Kidney (tissue), 13 donors: ENCODE measurements at regions not wholly inside any gene's neighbourhood (a gene's known extent, or its start where the extent isn't known, plus 50 kb on each side); places are given as distances from the start of the nearest gene placed in this dataset.

Source experiments
- DNase-seq, 5 donors: peaks; one replicate each; pipeline ENCODE4 v3.0.0-alpha.2; 2013 to 2020
- FAIRE-seq: peaks from 2 replicates; lab custom pipeline; 2012; peaks lifted over from hg19 to GRCh38; lab: Jason Lieb, UNC
- H3K27ac ChIP-seq, 2 donors: one replicate each; pipeline ENCODE4 v1.7.0; 2013; ENCODE audit warnings: low read depth in 2 of 2, low read length in 2 of 2, inconsistent platforms in 1 of 2
- H3K27me3 ChIP-seq: one replicate; pipeline ENCODE4 v1.7.1; 2013; ENCODE audit warnings: low read length, inconsistent platforms; ENCODE audit not compliant: control insufficient read depth, insufficient read depth
- H3K36me3 ChIP-seq, 3 donors: one replicate each; pipeline versions ENCODE4 v1.7.0 to v1.7.1; 2013; ENCODE audit warnings: low read length in 3 of 3, control low read depth in 1 of 3, inconsistent platforms in 1 of 3; ENCODE audit not compliant: insufficient read depth in 3 of 3, control insufficient read depth in 2 of 3
- H3K4me1 ChIP-seq, 3 donors: one replicate each; pipeline versions ENCODE4 v1.7.0 to v1.7.1; 2013; ENCODE audit warnings: low read length in 3 of 3, inconsistent platforms in 1 of 3, low read depth in 1 of 3; ENCODE audit not compliant: control insufficient read depth in 2 of 3, insufficient read depth in 2 of 3
- H3K4me3 ChIP-seq, 3 donors: one replicate each; pipeline versions ENCODE4 v1.7.0 to v1.8.1; 2013; ENCODE audit warnings: low read length in 3 of 3, control low read depth in 1 of 3, inconsistent platforms in 1 of 3
- H3K9ac ChIP-seq, 3 donors: one replicate each; pipeline versions ENCODE4 v1.7.0 to v1.7.1; 2013; ENCODE audit warnings: low read length in 3 of 3, control low read depth in 1 of 3, inconsistent platforms in 1 of 3
- H3K9me3 ChIP-seq, 3 donors: one replicate each; pipeline versions ENCODE4 v1.7.0 to v1.7.1; 2013; ENCODE audit warnings: low read length in 3 of 3, control low read depth in 1 of 3, inconsistent platforms in 1 of 3; ENCODE audit not compliant: control insufficient read depth in 2 of 3, insufficient read depth in 1 of 3
- intact Hi-C: fragments of 100-400 bp; cut with DNase I; formaldehyde crosslinking; loops from one replicate; pipeline ENCODE4 v1.11.1; 2022
- TF ChIP-seq, protein P1 (sequence below): IDR thresholded peaks from 3 replicates; pipeline ENCODE4 v1.5.1; 2012; ENCODE audit warnings: mild to moderate bottlenecking, moderate library complexity, borderline replicate concordance; ENCODE audit not compliant: insufficient read depth; ENCODE audit errors: extremely low read depth
- donor health status: control.
- donor health status: control.
- donor health status: control.
- donor health status: control.
- donor health status: control.
- donor health status: DM: yes; HTN: yes; CAD: no.
- donor health status: Normal renal cell carcinoma (clear cell type).

DNA sequence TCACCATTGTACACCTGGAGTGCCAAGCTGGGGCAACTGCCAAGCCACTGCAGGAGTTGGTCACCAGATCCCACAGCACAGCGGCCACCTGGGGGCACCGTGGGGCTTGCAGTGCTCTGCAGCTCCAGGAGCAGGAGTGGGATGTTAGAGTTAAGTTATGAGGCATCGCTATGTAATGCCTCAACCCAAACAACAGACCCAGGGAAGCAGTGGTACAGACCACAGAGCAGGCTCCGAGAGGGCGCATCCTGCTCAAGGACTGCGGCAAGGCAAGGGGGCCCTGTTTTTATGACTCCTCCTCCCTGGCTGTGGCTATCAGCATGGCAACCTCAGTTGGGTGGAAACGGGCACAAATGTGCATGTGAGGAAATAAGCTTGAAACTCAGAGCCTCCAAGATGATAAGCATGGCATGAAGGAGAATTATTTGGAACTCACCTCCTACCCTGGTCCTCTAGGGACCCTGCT, 63.1 kb downstream of the ARL6IP4 start:
- FAIRE-seq (no peak), DNase-seq (peak; percentile 78 to 92 (median 84))
- no peaks in the 10 kb centered on the region for H3K36me3 ChIP-seq
- H3K27me3 ChIP-seq: no peaks in the 10 kb centered on the region
- TF ChIP-seq, protein P1, sequence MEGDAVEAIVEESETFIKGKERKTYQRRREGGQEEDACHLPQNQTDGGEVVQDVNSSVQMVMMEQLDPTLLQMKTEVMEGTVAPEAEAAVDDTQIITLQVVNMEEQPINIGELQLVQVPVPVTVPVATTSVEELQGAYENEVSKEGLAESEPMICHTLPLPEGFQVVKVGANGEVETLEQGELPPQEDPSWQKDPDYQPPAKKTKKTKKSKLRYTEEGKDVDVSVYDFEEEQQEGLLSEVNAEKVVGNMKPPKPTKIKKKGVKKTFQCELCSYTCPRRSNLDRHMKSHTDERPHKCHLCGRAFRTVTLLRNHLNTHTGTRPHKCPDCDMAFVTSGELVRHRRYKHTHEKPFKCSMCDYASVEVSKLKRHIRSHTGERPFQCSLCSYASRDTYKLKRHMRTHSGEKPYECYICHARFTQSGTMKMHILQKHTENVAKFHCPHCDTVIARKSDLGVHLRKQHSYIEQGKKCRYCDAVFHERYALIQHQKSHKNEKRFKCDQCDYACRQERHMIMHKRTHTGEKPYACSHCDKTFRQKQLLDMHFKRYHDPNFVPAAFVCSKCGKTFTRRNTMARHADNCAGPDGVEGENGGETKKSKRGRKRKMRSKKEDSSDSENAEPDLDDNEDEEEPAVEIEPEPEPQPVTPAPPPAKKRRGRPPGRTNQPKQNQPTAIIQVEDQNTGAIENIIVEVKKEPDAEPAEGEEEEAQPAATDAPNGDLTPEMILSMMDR: peak; percentile 79
- intact Hi-C loops: loop anchor here (5.0 to 10.0 kb wide), 2 partner anchors 111 to 194 kb away; partner anchors contain the start of gene PITPNM2
- H3K9me3 ChIP-seq: no peaks in the 10 kb centered on the region
- no peak overlapping the region for H3K9ac ChIP-seq
- peak overlapping the region; percentile 20 to 36 for H3K27ac ChIP-seq
- H3K4me3 ChIP-seq: no peak overlapping the region
- peaks cover 0 to 12% (median 5%) of the 10 kb centered on the region in 3 donors for H3K4me1 ChIP-seq

DNA sequence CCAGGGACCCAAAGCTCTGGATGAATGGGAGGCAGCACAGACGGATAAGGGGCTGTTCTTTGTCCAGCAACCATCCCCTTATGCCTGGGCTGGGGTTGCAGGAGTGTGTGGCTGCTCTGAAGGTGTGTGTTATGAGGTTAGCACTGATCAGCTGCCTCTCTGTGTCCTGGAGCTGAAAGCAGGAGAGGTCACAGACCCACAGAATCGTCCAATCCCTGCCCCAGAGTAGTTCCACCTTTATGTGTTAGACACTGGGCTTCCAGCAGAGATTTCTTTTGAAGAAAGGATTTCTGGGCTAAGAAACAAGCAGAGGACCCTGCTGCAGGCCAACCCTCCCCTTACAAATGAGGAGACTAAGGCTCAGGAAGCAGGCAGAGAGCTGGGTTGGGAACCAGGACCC, 62.4 kb downstream of the ARL6IP4 start:
- no peak overlapping the region for H3K27ac ChIP-seq
- H3K9me3 ChIP-seq: no peaks in the 10 kb centered on the region
- H3K9ac ChIP-seq: no peak overlapping the region
- FAIRE-seq (no peak), DNase-seq (no peak)
- intact Hi-C loops: loop anchor here (5.0 to 10.0 kb wide), 2 partner anchors 112 to 194 kb away; partner anchors contain the start of gene PITPNM2
- no peaks in the 10 kb centered on the region for H3K36me3 ChIP-seq
- H3K27me3 ChIP-seq: no peaks in the 10 kb centered on the region
- H3K4me3 ChIP-seq: no peak overlapping the region
- TF ChIP-seq, protein P1: no peak
- peaks cover 0 to 12% (median 5%) of the 10 kb centered on the region in 3 donors for H3K4me1 ChIP-seq

- TF ChIP-seq, protein P1: no peak
- FAIRE-seq: no peak
- Histone ChIP-seq H3K4me3 (no peak overlapping the region), H3K4me1 (peaks cover 0 to 12% (median 5%) of the 10 kb centered on the region in 3 donors), H3K9me3 (no peaks in the 10 kb centered on the region), H3K27ac (no peak overlapping the region), H3K9ac (no peak overlapping the region), H3K36me3 (no peaks in the 10 kb centered on the region), H3K27me3 (no peaks in the 10 kb centered on the region)
- DNase-seq: peak in 2 of 5 donors; percentile 60 to 73
- intact Hi-C loops: loop anchor here (5.0 to 10.0 kb wide), 2 partner anchors 113 to 195 kb away; partner anchors contain the start of gene PITPNM2
Measured at GRCh38 chr12:123041811-123042655, 61.6 kb downstream of the ARL6IP4 start.
